ENCODE measurements at regions not wholly inside any gene's neighbourhood (a gene's known extent, or its start where the extent isn't known, plus 50 kb on each side); places are given as distances from the start of the nearest gene placed in this dataset.

- TF ChIP-seq POLR2A (IDR thresholded peaks at IDR 0.05; ENCODE audit: low read length) (no peak), GATA1 (IDR thresholded peaks at IDR 0.05; ENCODE audit: low read depth, low read length) (no peak)
- DNase-seq, result no peak
Measured at GRCh38 chr13:34762312-34762711, 179.8 kb upstream of the NBEA start.

DNA sequence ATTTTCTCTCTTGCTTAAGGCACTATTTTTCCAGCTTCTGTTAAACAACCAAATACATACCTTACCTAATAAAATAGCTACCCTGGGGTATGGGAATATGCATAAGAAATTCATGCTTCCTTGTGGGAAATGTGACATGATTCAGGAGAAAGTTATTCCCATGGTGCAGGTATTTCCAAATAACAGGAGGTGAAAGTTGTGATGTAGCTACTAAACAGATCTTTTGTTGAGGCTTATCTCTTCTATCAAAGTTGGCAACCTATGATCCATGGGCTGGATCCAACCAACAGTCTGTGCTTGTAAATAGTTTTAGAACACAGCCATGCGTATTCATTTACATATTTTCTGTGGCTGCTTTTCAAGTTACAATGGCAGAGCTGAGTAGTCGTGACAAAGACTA lies 177.8 kb upstream of the NBEA start:
- TF ChIP-seq GATA1 (IDR thresholded peaks at IDR 0.05; ENCODE audit: low read depth, low read length) (no peak), POLR2A (IDR thresholded peaks at IDR 0.05; ENCODE audit: low read length) (no peak)
- DNase-seq, result no peak

- no peak for TF ChIP-seq POLR2A (IDR thresholded peaks at IDR 0.05; ENCODE audit: low read length)
- no peak for TF ChIP-seq GATA1 (IDR thresholded peaks at IDR 0.05; ENCODE audit: low read depth, low read length)
- no peak for DNase-seq
Measured at GRCh38 chr13:34765446-34766180, 176.5 kb upstream of the NBEA start.

DNA sequence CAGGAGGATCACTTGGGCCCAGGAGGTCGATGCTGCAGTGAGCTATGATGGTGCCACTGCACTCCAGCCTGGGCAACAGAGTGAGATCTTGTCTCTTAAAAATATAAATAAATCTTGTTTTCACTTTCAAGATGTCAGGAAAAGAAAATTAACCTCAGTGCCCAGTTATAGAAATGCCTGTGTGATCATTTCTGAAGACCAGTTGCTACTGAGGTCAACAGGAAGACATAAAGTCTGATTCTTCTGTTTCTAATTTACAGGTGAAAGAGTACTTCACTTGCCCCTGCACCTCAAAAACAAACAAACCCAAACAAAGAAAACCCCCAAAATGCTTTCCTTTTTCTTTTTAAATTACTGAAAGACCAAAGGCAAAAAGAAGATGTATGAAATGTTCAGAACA lies 174.3 kb upstream of the NBEA start:
- no peak for DNase-seq
- TF ChIP-seq GATA1 (IDR thresholded peaks at IDR 0.05; ENCODE audit: low read depth, low read length), result no peak
- TF ChIP-seq POLR2A (IDR thresholded peaks at IDR 0.05; ENCODE audit: low read length), result no peak

DNA sequence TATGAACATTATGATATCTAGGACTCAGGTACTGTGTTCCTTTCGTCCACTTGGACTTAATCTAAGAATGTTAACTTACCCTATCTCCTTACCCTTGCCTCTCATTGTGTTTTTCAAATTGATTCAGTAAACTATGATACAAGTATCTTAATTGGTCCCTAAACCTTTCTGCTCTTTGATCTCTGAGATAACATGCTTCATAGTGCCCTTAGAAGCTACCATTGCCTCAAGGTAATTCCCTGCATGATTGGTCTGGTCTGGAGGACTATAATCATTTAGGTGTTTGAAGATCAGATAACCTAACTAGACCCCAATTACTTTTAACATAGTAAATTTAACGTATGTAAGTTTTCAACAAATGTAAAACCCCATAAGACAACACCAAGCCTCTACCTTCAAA lies 169.9 kb upstream of the NBEA start:
- TF ChIP-seq GATA1 (IDR thresholded peaks at IDR 0.05; ENCODE audit: low read depth, low read length) (no peak), POLR2A (IDR thresholded peaks at IDR 0.05; ENCODE audit: low read length) (no peak)
- DNase-seq, result no peak

DNA sequence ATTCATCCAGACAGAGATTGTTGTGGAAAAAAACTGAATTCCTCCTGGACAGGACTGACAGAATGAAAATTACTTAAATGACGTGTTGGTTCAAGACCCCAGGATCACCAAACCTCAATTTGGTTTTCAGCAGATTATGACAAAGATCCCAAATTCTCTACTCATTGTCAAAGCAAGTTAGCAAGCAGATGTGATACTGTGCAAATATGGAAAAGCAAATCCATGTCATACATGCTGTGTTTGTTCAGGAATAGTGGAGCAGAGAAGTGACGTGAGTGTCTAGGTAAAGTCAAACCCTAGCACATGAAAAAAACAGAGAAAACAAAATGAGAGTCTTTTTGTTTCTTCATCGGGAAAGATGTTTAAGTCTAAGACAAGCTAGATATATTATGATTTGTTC lies 169.2 kb upstream of the NBEA start:
- no peak for TF ChIP-seq GATA1 (IDR thresholded peaks at IDR 0.05; ENCODE audit: low read depth, low read length)
- TF ChIP-seq POLR2A (IDR thresholded peaks at IDR 0.05; ENCODE audit: low read length), result no peak

DNA sequence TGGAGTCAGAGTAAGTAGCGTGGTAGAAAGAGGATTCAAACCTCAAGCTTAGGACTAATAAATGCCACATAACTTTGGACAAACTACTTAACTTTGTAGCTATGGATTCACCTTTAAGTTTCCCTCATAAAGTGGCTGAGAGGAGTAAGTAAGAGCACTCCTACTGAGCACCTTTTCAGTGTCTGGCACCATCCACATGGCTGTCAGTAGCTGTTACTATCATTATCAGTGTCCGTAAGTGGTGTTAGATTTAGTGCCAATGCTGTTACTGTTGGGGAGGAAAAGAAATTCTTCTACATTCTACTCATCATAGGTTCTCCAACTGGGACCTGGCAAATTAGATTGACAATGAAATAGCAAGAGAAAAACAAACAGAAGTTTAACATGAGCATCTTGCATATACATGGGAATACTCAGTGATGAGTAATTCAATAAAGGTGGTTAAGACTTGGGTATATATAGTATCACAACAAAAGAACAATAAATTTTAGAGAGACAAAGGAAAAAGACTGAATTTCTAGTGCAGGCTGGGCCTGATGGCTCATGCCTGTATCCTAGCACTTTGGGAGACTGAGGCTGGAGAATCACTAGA lies 165.6 kb upstream of the NBEA start:
- no peak for DNase-seq
- TF ChIP-seq POLR2A (IDR thresholded peaks at IDR 0.05; ENCODE audit: low read length) (no peak), GATA1 (IDR thresholded peaks at IDR 0.05; ENCODE audit: low read depth, low read length) (no peak)

More for the DNA sequence above, 169.2 kb upstream of the NBEA start:
- DNase-seq, result no peak

GRCh38 chr13:34777089-34777913 lies 164.8 kb upstream of the NBEA start:
- no peak for DNase-seq
- TF ChIP-seq POLR2A (IDR thresholded peaks at IDR 0.05; ENCODE audit: low read length) (no peak), GATA1 (IDR thresholded peaks at IDR 0.05; ENCODE audit: low read depth, low read length) (no peak)

DNA sequence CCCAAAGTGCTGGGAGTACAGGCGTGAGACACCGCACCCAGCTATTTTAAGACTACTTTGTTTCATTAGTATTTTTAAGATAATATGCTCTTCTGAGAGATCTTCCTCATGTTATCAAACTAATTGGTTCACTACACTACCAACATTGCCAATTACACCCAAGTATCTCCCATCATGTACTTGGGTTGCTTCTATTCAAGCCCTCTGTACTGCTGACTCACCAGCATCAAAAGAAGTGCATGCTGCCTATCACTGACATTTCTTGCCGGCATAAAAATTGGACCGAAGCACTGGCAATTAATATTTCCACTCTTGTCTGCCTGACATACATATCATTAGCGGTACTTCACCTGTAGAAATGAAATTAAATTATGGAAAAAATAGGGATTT lies 164.2 kb upstream of the NBEA start:
- no peak for DNase-seq
- TF ChIP-seq GATA1 (IDR thresholded peaks at IDR 0.05; ENCODE audit: low read depth, low read length), result no peak
- TF ChIP-seq POLR2A (IDR thresholded peaks at IDR 0.05; ENCODE audit: low read length), result no peak

DNA sequence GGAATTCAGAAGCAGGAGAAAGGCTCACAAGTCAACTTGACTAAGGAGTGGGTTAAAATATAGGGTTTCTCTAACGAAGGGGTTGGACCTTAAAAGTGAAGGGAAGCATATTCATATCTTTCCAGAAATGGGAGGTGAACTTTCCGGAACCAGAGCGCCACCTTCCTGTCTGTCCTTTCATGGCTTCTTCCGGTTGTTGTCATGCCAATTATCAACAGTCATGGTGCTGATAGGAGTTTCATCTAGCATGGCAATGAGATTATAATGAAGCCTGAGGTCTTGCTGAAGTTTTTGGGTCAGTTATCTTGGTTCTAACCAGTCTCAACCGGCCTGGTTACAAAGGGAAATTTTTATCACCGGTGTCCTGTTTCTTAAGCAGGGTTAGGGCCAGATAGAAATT lies 162.9 kb upstream of the NBEA start:
- no peak for DNase-seq
- TF ChIP-seq GATA1 (IDR thresholded peaks at IDR 0.05; ENCODE audit: low read depth, low read length) (no peak), POLR2A (IDR thresholded peaks at IDR 0.05; ENCODE audit: low read length) (no peak)

DNA sequence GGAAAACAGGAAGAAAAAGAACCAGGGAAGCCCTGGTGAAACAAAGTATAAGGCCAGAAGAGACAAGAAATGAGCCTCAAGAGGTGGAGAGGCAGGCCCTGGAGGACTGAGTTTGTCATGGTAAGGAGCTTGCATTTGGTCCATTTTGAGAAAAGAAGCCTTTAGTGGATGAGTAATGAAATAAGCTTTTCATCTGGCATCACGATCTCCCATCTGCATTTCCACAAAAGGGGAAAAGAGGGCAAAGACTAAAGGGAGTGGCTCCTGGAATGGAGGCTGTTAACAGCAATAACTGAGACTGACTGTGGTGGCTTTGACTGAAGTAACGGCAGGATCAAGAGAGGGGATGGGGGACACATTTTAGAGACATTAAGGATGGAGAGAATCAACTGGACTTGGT lies 148.8 kb upstream of the NBEA start:
- no peak for DNase-seq
- no peak for TF ChIP-seq GATA1 (IDR thresholded peaks at IDR 0.05; ENCODE audit: low read depth, low read length)
- TF ChIP-seq POLR2A (IDR thresholded peaks at IDR 0.05; ENCODE audit: low read length), result no peak

GRCh38 chr13:34803756-34804155 lies 138.3 kb upstream of the NBEA start:
- DNase-seq, result no peak
- no peak for TF ChIP-seq GATA1 (IDR thresholded peaks at IDR 0.05; ENCODE audit: low read depth, low read length)
- no peak for TF ChIP-seq POLR2A (IDR thresholded peaks at IDR 0.05; ENCODE audit: low read length)

- no peak for DNase-seq
Measured at GRCh38 chr13:34805347-34805746, 136.7 kb upstream of the NBEA start.

DNA sequence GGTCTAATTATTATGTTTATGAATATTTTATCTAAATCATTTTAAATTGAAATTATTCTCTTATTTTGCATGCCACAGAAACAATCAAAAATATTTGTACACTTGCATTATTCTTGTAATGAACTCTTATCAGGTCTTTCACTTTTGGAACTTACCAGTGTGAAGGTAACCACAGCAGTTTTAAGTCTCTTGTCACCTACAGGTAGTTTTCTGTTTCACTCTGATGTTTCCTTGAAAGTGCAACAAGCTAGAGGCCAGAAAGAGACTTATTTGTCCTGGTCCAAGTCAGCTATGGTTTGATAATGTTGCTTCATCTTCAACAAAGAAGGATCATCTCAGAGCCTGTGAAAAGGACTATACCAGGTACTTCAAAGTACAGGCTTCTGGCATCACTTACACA lies 133.4 kb upstream of the NBEA start:
- TF ChIP-seq POLR2A (IDR thresholded peaks at IDR 0.05; ENCODE audit: low read length) (no peak), GATA1 (IDR thresholded peaks at IDR 0.05; ENCODE audit: low read depth, low read length) (no peak)
- no peak for DNase-seq

More at GRCh38 chr13:34805347-34805746, 136.7 kb upstream of the NBEA start:
- TF ChIP-seq GATA1 (IDR thresholded peaks at IDR 0.05; ENCODE audit: low read depth, low read length), result no peak
- no peak for TF ChIP-seq POLR2A (IDR thresholded peaks at IDR 0.05; ENCODE audit: low read length)

Measured in erythroblast (primary cell).